A549 (cell line): ENCODE measurements at regions not wholly inside any gene's neighbourhood (a gene's known extent, or its start where the extent isn't known, plus 50 kb on each side); places are given as distances from the start of the nearest gene placed in this dataset.

Source experiments
- CTCF ChIP-seq: fragments of >200 bp; sonication (Bioruptor Twin); formaldehyde crosslinking; IDR thresholded peaks from 3 replicates; pipeline ENCODE4 v1.5.1; 2016
- MAX ChIP-seq: IDR thresholded peaks from 2 replicates; pipeline ENCODE4 v1.6.1; 2012
- NR3C1 ChIP-seq: fragments of >200 bp; sonication (Bioruptor Twin); formaldehyde crosslinking; IDR thresholded peaks from 3 replicates; pipeline ENCODE4 v1.6.1; 2017
- POLR2A ChIP-seq: IDR thresholded peaks from 2 replicates; pipeline ENCODE4 v1.6.1; 2012; ENCODE audit warnings: mild to moderate bottlenecking, low read length
- USF2 ChIP-seq: fragments of 450-650 bp; IDR thresholded peaks from 2 replicates; pipeline ENCODE4 v1.6.1; 2014; ENCODE audit warnings: antibody characterized with exemption

DNA sequence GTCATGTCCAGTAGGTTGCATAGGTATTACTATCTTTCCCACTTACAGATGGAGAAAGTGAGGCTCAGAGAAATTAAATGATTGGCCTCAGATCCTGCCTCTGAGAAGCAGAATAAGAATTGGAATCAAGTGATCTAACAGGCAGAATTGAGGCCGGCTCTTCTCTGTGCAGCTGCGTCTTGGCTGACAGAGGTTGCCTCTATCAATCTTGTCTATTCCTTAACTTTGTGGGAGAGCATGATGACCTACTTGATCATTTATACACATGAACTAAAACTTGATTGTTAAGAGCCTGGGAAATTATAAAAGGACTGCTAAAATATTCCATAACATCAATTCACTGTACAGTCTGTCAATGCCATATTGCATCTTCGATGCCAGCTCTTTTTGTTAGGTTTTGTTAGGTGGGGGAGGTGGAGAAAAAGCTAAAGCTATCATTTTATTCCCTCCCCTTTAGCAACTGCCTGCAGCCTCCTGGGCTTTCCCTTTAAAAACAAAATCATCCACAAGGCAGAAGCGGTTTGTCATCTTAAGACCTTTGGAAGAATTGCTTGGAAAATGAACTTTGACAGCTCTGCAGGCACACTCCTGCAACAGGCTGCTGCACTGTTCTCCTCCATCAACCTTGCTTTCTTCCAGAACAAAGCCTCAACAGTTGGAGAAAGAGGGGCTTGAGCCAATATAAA lies 247.4 kb downstream of the SMARCA2 start:
- TF ChIP-seq USF2 (no peak), CTCF (no peak), POLR2A (no peak), MAX (no peak), NR3C1 (no peak)
